GM23248 (cell line): ENCODE measurements at regions not wholly inside any gene's neighbourhood (a gene's known extent, or its start where the extent isn't known, plus 50 kb on each side); places are given as distances from the start of the nearest gene placed in this dataset.

Experiments used
- EZH2 ChIP-seq: fragments of 200-600 bp; sonication (generic); IDR thresholded peaks from 2 replicates; pipeline ENCODE4 v1.6.1; 2018; ENCODE audit warnings: antibody characterized with exemption, mild to moderate bottlenecking; ENCODE audit not compliant: insufficient read depth, poor library complexity, severe bottlenecking
- EZH2phosphoT487 ChIP-seq: fragments of 200-600 bp; sonication (generic); IDR thresholded peaks from 2 replicates; pipeline ENCODE4 v1.6.1; 2018; ENCODE audit warnings: antibody characterized with exemption, moderate library complexity, mild to moderate bottlenecking, low read depth; ENCODE audit not compliant: insufficient read depth

- TF ChIP-seq EZH2, result no peak
- no peak for TF ChIP-seq EZH2phosphoT487
These were observed 2392.6 kb upstream of the C9orf72 start for GRCh38 chr9:29965834-29966233.
